ENCODE measurements at regions not wholly inside any gene's neighbourhood (a gene's known extent, or its start where the extent isn't known, plus 50 kb on each side); places are given as distances from the start of the nearest gene placed in this dataset.

DNA sequence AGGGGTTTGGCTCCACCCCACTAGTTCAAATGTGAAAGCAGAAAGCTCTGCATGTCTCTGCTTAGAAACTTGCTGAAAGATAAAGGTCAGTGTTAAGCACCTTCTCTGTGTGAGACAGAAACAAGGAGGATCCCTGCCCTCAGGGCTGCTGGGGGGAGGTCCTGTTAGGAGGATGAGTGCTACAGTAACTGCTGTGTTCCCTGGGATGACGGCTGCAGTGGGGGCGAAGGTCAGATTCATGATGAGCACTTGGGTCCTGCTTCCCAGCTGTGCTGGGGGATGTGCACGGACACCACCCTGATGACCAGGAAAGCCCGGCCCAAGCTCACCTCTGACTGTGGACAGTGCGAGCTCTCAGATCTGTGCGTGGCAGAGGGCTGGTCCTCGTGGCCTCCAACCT is 252.6 kb downstream of the DLL1 start:
- no peak for TF ChIP-seq CTCF (IDR thresholded peaks at IDR 0.05; ENCODE audit: poor library complexity)
- no peak for TF ChIP-seq EZH2 (IDR thresholded peaks at IDR 0.05; ENCODE audit: borderline replicate concordance)
- no peak for TF ChIP-seq EZH2phosphoT487 (IDR thresholded peaks at IDR 0.05; ENCODE audit: low read depth, severe bottlenecking, unreplicated experiment)
